WTC11 (cell line): ENCODE measurements at regions not wholly inside any gene's neighbourhood (a gene's known extent, or its start where the extent isn't known, plus 50 kb on each side); places are given as distances from the start of the nearest gene placed in this dataset.

Source experiments
- CBFB ChIP-seq: sonication (generic); formaldehyde crosslinking; IDR thresholded peaks from 2 replicates; pipeline ENCODE4 v1.8.1; 2022; ENCODE audit warnings: mild to moderate bottlenecking, low read depth, missing genetic modification reagents
- CREB1 ChIP-seq: sonication (generic); formaldehyde crosslinking; IDR thresholded peaks from 2 replicates; pipeline ENCODE4 v1.8.0; 2023; ENCODE audit warnings: mild to moderate bottlenecking, missing genetic modification reagents
- ETV6 ChIP-seq: sonication (generic); formaldehyde crosslinking; IDR thresholded peaks from 2 replicates; pipeline ENCODE4 v1.8.1; 2022; ENCODE audit warnings: mild to moderate bottlenecking, missing genetic modification reagents
- FOXK1 ChIP-seq: sonication (generic); formaldehyde crosslinking; IDR thresholded peaks from 2 replicates; pipeline ENCODE4 v1.8.0; 2022; ENCODE audit warnings: mild to moderate bottlenecking, moderate library complexity, missing genetic modification reagents
- FOXP1 ChIP-seq: sonication (generic); formaldehyde crosslinking; IDR thresholded peaks from 2 replicates; pipeline ENCODE4 v1.8.0; 2022; ENCODE audit warnings: missing genetic modification reagents, mild to moderate bottlenecking, moderate library complexity, borderline replicate concordance
- HMGXB4 ChIP-seq: sonication (generic); formaldehyde crosslinking; IDR thresholded peaks from 2 replicates; pipeline ENCODE4 v1.8.1; 2023; ENCODE audit warnings: mild to moderate bottlenecking, moderate library complexity, missing genetic modification reagents
- JUN ChIP-seq: sonication (generic); formaldehyde crosslinking; IDR thresholded peaks from 2 replicates; pipeline ENCODE4 v1.8.0; 2023; ENCODE audit warnings: mild to moderate bottlenecking, missing genetic modification reagents
- NFYB ChIP-seq: sonication (generic); formaldehyde crosslinking; conservative IDR thresholded peaks from 2 replicates; pipeline ENCODE4 v1.8.0; 2022; ENCODE audit warnings: low read depth, missing genetic modification reagents
- OVOL2 ChIP-seq: fragments of 250-450 bp; sonication (Bioruptor Pico); IDR thresholded peaks from 2 replicates; pipeline ENCODE4 v1.9.0; 2021; ENCODE audit warnings: mild to moderate bottlenecking, borderline replicate concordance
- SMAD3 ChIP-seq: sonication (generic); formaldehyde crosslinking; IDR thresholded peaks from 2 replicates; pipeline ENCODE4 v1.8.0; 2022; ENCODE audit warnings: missing genetic modification reagents, mild to moderate bottlenecking, borderline replicate concordance
- TEAD4 ChIP-seq: sonication (generic); formaldehyde crosslinking; IDR thresholded peaks from 2 replicates; pipeline ENCODE4 v1.8.0; 2022; ENCODE audit warnings: mild to moderate bottlenecking, missing genetic modification reagents
- USF2 ChIP-seq: sonication (generic); formaldehyde crosslinking; IDR thresholded peaks from 2 replicates; pipeline ENCODE4 v1.8.1; 2023; ENCODE audit warnings: mild to moderate bottlenecking, missing genetic modification reagents, moderate library complexity
- TF ChIP-seq, protein P1 (sequence below): fragments of 200-600 bp; IDR thresholded peaks from 2 replicates; pipeline ENCODE4 v1.8.0; 2022; ENCODE audit warnings: antibody characterized with exemption
- TF ChIP-seq, protein P2 (sequence below): sonication (generic); formaldehyde crosslinking; conservative IDR thresholded peaks from 2 replicates; pipeline ENCODE4 v1.8.1; 2022; ENCODE audit warnings: mild to moderate bottlenecking, missing genetic modification reagents

GRCh38 chr1:208362011-208362410 lies 117.8 kb upstream of the PLXNA2 start:
- no peak for TF ChIP-seq OVOL2
- no peak for TF ChIP-seq JUN
- TF ChIP-seq FOXP1 (CRISPR knock-in tag), result no peak
- TF ChIP-seq, protein P1, sequence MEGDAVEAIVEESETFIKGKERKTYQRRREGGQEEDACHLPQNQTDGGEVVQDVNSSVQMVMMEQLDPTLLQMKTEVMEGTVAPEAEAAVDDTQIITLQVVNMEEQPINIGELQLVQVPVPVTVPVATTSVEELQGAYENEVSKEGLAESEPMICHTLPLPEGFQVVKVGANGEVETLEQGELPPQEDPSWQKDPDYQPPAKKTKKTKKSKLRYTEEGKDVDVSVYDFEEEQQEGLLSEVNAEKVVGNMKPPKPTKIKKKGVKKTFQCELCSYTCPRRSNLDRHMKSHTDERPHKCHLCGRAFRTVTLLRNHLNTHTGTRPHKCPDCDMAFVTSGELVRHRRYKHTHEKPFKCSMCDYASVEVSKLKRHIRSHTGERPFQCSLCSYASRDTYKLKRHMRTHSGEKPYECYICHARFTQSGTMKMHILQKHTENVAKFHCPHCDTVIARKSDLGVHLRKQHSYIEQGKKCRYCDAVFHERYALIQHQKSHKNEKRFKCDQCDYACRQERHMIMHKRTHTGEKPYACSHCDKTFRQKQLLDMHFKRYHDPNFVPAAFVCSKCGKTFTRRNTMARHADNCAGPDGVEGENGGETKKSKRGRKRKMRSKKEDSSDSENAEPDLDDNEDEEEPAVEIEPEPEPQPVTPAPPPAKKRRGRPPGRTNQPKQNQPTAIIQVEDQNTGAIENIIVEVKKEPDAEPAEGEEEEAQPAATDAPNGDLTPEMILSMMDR, result no peak
- no peak for TF ChIP-seq SMAD3 (CRISPR knock-in tag)
- TF ChIP-seq NFYB (CRISPR knock-in tag), result no peak
- TF ChIP-seq, protein P2, sequence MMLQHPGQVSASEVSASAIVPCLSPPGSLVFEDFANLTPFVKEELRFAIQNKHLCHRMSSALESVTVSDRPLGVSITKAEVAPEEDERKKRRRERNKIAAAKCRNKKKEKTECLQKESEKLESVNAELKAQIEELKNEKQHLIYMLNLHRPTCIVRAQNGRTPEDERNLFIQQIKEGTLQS, result no peak
- TF ChIP-seq CREB1 (CRISPR knock-in tag), result no peak
- no peak for TF ChIP-seq FOXK1 (CRISPR knock-in tag)
- TF ChIP-seq ETV6 (CRISPR knock-in tag), result no peak
- TF ChIP-seq HMGXB4 (CRISPR knock-in tag), result no peak
- no peak for TF ChIP-seq USF2 (CRISPR knock-in tag)
- no peak for TF ChIP-seq TEAD4 (CRISPR knock-in tag)
- TF ChIP-seq CBFB (CRISPR knock-in tag), result no peak
